ENCODE measurements at regions not wholly inside any gene's neighbourhood (a gene's known extent, or its start where the extent isn't known, plus 50 kb on each side); places are given as distances from the start of the nearest gene placed in this dataset.

GRCh38 chr10:113267619-113268562, 285.0 kb upstream of the HABP2 start:
- H3K27me3 ChIP-seq (ENCODE audit: insufficient read depth, low read length) = peaks cover 16% of the 10 kb centered on the region; the same call in 1 of the 2 replicates
- H3K4me2 ChIP-seq (ENCODE audit: low read length) = no peak overlapping the region
- H3K9me2 ChIP-seq (ENCODE audit: insufficient read depth) = no peaks in the 10 kb centered on the region
- ChIA-PET POLR2A (no interaction called here), RAD21 (ENCODE audit: low non-redundant PET in 1 of 2, low total read pairs in 2 of 2, uncharacterized antibody in 2 of 2, unreplicated experiment in 2 of 2) (no interaction called here), CTCF (no interaction called here)
- H3K36me3 ChIP-seq (ENCODE audit: control insufficient read depth in 1 of 2, insufficient read depth in 2 of 2, low read length in 2 of 2) = no peaks in the 10 kb centered on the region
- H3K9ac ChIP-seq (ENCODE audit: low read length) = no peak overlapping the region
- no TSS peak for BruUV-seq (replicated peaks)
- H3K9me3 ChIP-seq (ENCODE audit: control insufficient read depth in 1 of 2, insufficient read depth in 1 of 2, low read depth in 1 of 2, low read length in 2 of 2) = no peaks in the 10 kb centered on the region
- DNase-seq (ENCODE audit: low read depth, low spot score) = no peak
- no peaks in the 10 kb centered on the region for H4K20me1 ChIP-seq (ENCODE audit: insufficient read depth)
- H2AFZ ChIP-seq (ENCODE audit: low read depth, low read length, poor library complexity, severe bottlenecking) = no peak overlapping the region
- intact Hi-C loops (cut with micrococcal nuclease) = no loop called here
- H3K4me3 ChIP-seq (replicated peaks in 1 of 2; ENCODE audit: low read depth in 1 of 2, low read length in 2 of 2) = no peak overlapping the region
- H3K27ac ChIP-seq (ENCODE audit: low read depth, low read length) = no peak overlapping the region
- H3K79me2 ChIP-seq (ENCODE audit: insufficient read depth, low read length) = no peaks in the 10 kb centered on the region
- H3K4me1 ChIP-seq (ENCODE audit: control insufficient read depth in 1 of 2, insufficient read depth in 2 of 2, low read length in 2 of 2) = no peaks in the 10 kb centered on the region
- no peak for ATAC-seq
- no peak for TF ChIP-seq CBX3 (IDR thresholded peaks at IDR 0.05; ENCODE audit: low read depth)
- no peak for TF ChIP-seq JUND (IDR thresholded peaks at IDR 0.05)
- TF ChIP-seq SRF (IDR thresholded peaks at IDR 0.05; ENCODE audit: low read depth) = no peak
- TF ChIP-seq ELF1 (IDR thresholded peaks at IDR 0.05; ENCODE audit: borderline replicate concordance, low read depth) = no peak
- TF ChIP-seq EZH2phosphoT487 (IDR thresholded peaks at IDR 0.05; ENCODE audit: borderline replicate concordance) = no peak
- no peak for TF ChIP-seq YY1 (IDR thresholded peaks at IDR 0.05; ENCODE audit: extremely low read depth, insufficient replicate concordance, low read depth, low read length)

- peaks cover 0 to 2% of the 10 kb centered on the region in 2 experiments; a peak in 1 of 4 replicates for H3K9me3 ChIP-seq (ENCODE audit: control insufficient read depth in 1 of 2, insufficient read depth in 1 of 2, low read depth in 1 of 2, low read length in 2 of 2)
- no peaks in the 10 kb centered on the region for H4K20me1 ChIP-seq (ENCODE audit: insufficient read depth)
- H3K4me3 ChIP-seq (replicated peaks in 1 of 2; ENCODE audit: low read depth in 1 of 2, low read length in 2 of 2) = no peak overlapping the region
- H3K27me3 ChIP-seq (ENCODE audit: insufficient read depth, low read length) = peaks cover 9% of the 10 kb centered on the region; the same call in 1 of the 2 replicates
- no TSS peak for BruUV-seq (replicated peaks)
- TF ChIP-seq EZH2 (IDR thresholded peaks at IDR 0.05) (no peak), TCF7L2 (IDR thresholded peaks at IDR 0.05; ENCODE audit: borderline replicate concordance, extremely low read depth, insufficient read depth, insufficient read length) (no peak)
- ChIA-PET CTCF (no interaction called here), RAD21 (ENCODE audit: low non-redundant PET in 1 of 2, low total read pairs in 2 of 2, uncharacterized antibody in 2 of 2, unreplicated experiment in 2 of 2) (no interaction called here), POLR2A (no interaction called here)
- no peaks in the 10 kb centered on the region for H3K79me2 ChIP-seq (ENCODE audit: insufficient read depth, low read length)
- no peaks in the 10 kb centered on the region for H3K4me1 ChIP-seq (ENCODE audit: control insufficient read depth in 1 of 2, insufficient read depth in 2 of 2, low read length in 2 of 2)
- H3K9me2 ChIP-seq (ENCODE audit: insufficient read depth) = no peaks in the 10 kb centered on the region
- no peak for ATAC-seq
- no peak overlapping the region for H2AFZ ChIP-seq (ENCODE audit: low read depth, low read length, poor library complexity, severe bottlenecking)
- intact Hi-C loops (cut with micrococcal nuclease) = no loop called here
- H3K27ac ChIP-seq (ENCODE audit: low read depth, low read length) = no peak overlapping the region
- no peaks in the 10 kb centered on the region for H3K36me3 ChIP-seq (ENCODE audit: control insufficient read depth in 1 of 2, insufficient read depth in 2 of 2, low read length in 2 of 2)
- no peak overlapping the region for H3K9ac ChIP-seq (ENCODE audit: low read length)
- DNase-seq (ENCODE audit: low read depth, low spot score) = no peak
- H3K4me2 ChIP-seq (ENCODE audit: low read length) = no peak overlapping the region
These were observed 283.5 kb upstream of the HABP2 start for GRCh38 chr10:113269333-113269732.
